RWPE2 (cell line): ENCODE measurements at regions not wholly inside any gene's neighbourhood (a gene's known extent, or its start where the extent isn't known, plus 50 kb on each side); places are given as distances from the start of the nearest gene placed in this dataset.

ENCODE experiments used
- ATAC-seq: fragments of 200-7000 bp; cut with Tn5 transposase; 3 replicates; pipeline ENCODE4 v1.9.1; 2021; ENCODE audit warnings: low read depth
- DNase-seq: peaks from one replicate; pipeline ENCODE4 v3.0.0-alpha.2; 2020; ENCODE audit warnings: low spot score
- H3K27ac ChIP-seq: fragments of 450-650 bp; 2 replicates; pipeline ENCODE4 v1.5.1; 2017; ENCODE audit warnings: mild to moderate bottlenecking; ENCODE audit not compliant: poor library complexity, severe bottlenecking
- H3K27me3 ChIP-seq: fragments of 250-450 bp; sonication (Bioruptor Pico); 2 replicates; pipeline ENCODE4 v1.5.1; 2021; ENCODE audit warnings: mild to moderate bottlenecking, moderate library complexity; ENCODE audit not compliant: insufficient read depth, poor library complexity, severe bottlenecking
- H3K36me3 ChIP-seq: fragments of 250-450 bp; sonication (Bioruptor Pico); 2 replicates; pipeline ENCODE4 v1.5.1; 2020; ENCODE audit warnings: low read depth, mild to moderate bottlenecking, moderate library complexity
- H3K4me1 ChIP-seq: fragments of 250-450 bp; sonication (Bioruptor Pico); 2 replicates; pipeline ENCODE4 v1.5.1; 2021; ENCODE audit warnings: mild to moderate bottlenecking, moderate library complexity; ENCODE audit not compliant: insufficient read depth, poor library complexity, severe bottlenecking
- H3K4me3 ChIP-seq: fragments of 250-450 bp; sonication (Bioruptor Pico); 2 replicates; pipeline ENCODE4 v1.5.1; 2021; ENCODE audit warnings: mild to moderate bottlenecking, moderate library complexity; ENCODE audit not compliant: severe bottlenecking
- H3K9me3 ChIP-seq: fragments of 250-450 bp; sonication (Bioruptor Pico); 2 replicates; pipeline ENCODE4 v1.5.1; 2021; ENCODE audit warnings: mild to moderate bottlenecking, moderate library complexity; ENCODE audit not compliant: severe bottlenecking
- TF ChIP-seq, protein P1 (sequence below): fragments of 450-650 bp; IDR thresholded peaks from one replicate; pipeline ENCODE4 v1.5.1; 2017; ENCODE audit warnings: mild to moderate bottlenecking, moderate library complexity; ENCODE audit not compliant: poor library complexity, severe bottlenecking

DNA sequence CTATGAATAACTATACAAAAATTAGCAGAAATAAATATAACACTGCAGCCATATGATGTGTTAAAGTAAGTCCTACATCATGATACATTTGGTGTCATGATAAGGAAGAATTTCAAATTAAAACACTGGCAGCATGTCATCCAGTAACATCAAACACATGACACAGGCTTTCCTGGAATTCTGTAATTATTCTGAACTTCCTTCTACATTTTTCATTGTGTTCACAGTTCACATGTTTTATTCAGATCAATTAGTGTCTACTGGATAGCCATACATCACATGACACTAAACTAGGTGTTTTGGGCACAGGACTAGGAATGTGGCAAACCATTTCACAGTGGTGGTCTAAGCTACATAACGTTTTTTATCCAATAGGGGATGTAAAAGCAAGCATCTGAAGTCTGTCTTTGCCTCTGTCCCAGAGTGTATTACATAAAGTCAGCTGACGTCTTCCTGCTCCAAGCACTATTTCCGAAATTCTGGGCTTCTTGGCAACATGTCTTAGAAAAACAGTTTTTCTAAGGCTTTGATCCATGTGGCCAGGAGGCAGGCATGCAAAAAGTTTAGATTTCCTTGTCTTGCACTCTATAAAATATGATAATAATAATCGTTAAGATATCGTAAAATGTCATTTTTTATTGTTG lies 707.9 kb downstream of the CENPC start:
- H3K4me3 ChIP-seq, result no peak overlapping the region
- no peak for DNase-seq
- H3K9me3 ChIP-seq, result peaks cover 2% of the 10 kb centered on the region
- H3K27me3 ChIP-seq, result no peaks in the 10 kb centered on the region
- ATAC-seq, result no peak
- no peaks in the 10 kb centered on the region for H3K36me3 ChIP-seq
- TF ChIP-seq, protein P1, sequence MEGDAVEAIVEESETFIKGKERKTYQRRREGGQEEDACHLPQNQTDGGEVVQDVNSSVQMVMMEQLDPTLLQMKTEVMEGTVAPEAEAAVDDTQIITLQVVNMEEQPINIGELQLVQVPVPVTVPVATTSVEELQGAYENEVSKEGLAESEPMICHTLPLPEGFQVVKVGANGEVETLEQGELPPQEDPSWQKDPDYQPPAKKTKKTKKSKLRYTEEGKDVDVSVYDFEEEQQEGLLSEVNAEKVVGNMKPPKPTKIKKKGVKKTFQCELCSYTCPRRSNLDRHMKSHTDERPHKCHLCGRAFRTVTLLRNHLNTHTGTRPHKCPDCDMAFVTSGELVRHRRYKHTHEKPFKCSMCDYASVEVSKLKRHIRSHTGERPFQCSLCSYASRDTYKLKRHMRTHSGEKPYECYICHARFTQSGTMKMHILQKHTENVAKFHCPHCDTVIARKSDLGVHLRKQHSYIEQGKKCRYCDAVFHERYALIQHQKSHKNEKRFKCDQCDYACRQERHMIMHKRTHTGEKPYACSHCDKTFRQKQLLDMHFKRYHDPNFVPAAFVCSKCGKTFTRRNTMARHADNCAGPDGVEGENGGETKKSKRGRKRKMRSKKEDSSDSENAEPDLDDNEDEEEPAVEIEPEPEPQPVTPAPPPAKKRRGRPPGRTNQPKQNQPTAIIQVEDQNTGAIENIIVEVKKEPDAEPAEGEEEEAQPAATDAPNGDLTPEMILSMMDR, result no peak
- H3K4me1 ChIP-seq, result no peaks in the 10 kb centered on the region
- H3K27ac ChIP-seq, result no peak overlapping the region

DNA sequence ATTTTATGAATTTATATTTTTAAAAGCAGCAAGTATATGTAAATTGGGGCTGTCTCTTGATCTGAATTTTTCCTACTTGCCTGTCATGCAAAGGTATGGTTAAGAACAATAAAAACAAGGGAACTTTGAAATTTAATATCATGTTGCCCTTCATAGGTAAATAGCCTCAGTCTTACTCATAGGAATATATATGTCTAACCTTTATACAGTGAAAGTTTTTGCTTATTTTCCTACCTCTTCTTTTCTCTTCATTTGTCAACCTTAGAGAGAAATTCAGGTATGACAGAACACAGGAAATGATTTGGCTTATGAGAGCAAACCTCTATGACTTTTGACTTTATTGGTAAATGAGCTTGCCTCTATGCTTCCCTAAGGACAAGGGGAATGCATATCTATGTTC lies 716.0 kb downstream of the CENPC start:
- H3K27ac ChIP-seq, result no peak overlapping the region
- no peaks in the 10 kb centered on the region for H3K4me1 ChIP-seq
- H3K36me3 ChIP-seq, result no peaks in the 10 kb centered on the region
- ATAC-seq, result no peak
- H3K4me3 ChIP-seq, result no peak overlapping the region
- no peaks in the 10 kb centered on the region for H3K27me3 ChIP-seq
- H3K9me3 ChIP-seq, result no peaks in the 10 kb centered on the region
- TF ChIP-seq, protein P1, result no peak
- no peak for DNase-seq

DNA sequence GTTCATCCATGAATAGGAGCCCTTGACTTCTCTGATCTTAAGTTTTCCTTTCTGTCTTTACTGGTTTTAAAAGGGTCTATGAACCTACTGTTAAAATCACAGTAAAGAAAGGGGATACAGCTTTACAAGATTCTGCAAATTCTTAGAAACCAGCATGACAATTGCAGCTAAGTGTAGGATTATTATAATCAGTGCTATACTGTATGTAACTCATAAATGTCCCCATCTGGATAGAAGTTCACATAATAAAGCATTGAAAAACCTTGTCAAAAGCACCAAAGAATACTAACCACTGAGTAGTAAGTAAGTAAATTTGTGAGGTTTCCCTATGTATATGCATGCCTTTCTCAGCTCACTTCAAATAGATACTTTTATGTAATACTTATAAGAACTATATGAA lies 724.6 kb downstream of the CENPC start:
- TF ChIP-seq, protein P1, result no peak
- H3K27me3 ChIP-seq, result no peaks in the 10 kb centered on the region
- H3K4me1 ChIP-seq, result no peaks in the 10 kb centered on the region

DNA sequence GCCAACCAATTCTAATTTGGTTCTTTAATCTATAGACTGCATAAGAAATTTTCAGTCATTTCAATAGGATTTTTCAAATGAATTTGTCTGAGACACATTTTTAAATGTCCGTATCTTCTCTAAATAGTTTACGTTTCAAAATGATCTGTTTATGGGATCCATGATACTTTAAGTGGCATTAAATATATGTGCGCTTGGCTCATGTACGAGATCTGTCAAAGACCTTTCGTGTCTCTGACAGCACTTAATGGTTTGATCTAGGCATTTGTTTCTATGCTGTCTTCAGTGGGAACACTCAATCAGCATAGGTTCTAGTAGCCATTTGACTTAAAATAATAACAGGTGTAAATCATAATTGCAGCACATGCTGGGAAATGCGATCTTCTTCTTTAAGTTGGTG lies 731.0 kb downstream of the CENPC start:
- ATAC-seq (no peak), DNase-seq (no peak)
- Histone ChIP-seq H3K27me3 (no peaks in the 10 kb centered on the region), H3K4me1 (no peaks in the 10 kb centered on the region), H3K9me3 (no peaks in the 10 kb centered on the region), H3K36me3 (no peaks in the 10 kb centered on the region), H3K4me3 (no peak overlapping the region), H3K27ac (no peak overlapping the region)
- TF ChIP-seq, protein P1, result no peak

More for the DNA sequence above, 724.6 kb downstream of the CENPC start:
- H3K36me3 ChIP-seq, result no peaks in the 10 kb centered on the region
- no peak for ATAC-seq
- no peaks in the 10 kb centered on the region for H3K9me3 ChIP-seq
- H3K27ac ChIP-seq, result no peak overlapping the region
- no peak for DNase-seq
- H3K4me3 ChIP-seq, result no peak overlapping the region

DNA sequence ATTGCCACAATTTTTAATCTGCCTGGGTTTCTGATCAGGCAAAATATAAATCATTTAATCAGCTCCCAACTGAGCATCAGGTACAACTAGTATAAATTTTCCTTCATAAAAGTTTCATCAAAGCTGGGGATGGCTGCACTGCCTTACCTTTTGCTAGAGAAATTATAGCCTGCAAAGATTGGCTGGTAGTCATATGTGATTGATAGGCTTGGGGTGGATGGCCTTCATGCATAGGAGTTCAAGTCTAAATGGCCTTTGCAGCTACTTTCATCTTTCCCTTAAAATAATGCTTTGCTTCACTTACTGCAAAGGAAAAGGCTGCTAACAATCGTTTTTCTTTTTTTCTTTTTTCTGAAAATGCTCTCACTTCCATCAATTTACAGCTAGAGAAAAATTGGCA lies 739.7 kb downstream of the CENPC start:
- H3K4me3 ChIP-seq, result no peak overlapping the region
- H3K27me3 ChIP-seq, result no peaks in the 10 kb centered on the region
- H3K27ac ChIP-seq, result no peak overlapping the region
- DNase-seq (no peak), ATAC-seq (no peak)
- TF ChIP-seq, protein P1, result no peak
- no peaks in the 10 kb centered on the region for H3K9me3 ChIP-seq
- no peaks in the 10 kb centered on the region for H3K36me3 ChIP-seq
- no peaks in the 10 kb centered on the region for H3K4me1 ChIP-seq
